PC-3 (cell line): ENCODE measurements at regions not wholly inside any gene's neighbourhood (a gene's known extent, or its start where the extent isn't known, plus 50 kb on each side); places are given as distances from the start of the nearest gene placed in this dataset.

Source experiments
- EZH2 ChIP-seq: fragments of 300-600 bp; sonication (generic); IDR thresholded peaks from one replicate; pipeline ENCODE4 v1.6.1; 2017; ENCODE audit warnings: antibody characterized with exemption, mild to moderate bottlenecking, low read length; ENCODE audit not compliant: unreplicated experiment
- EZH2phosphoT487 ChIP-seq: fragments of 300-600 bp; sonication (generic); IDR thresholded peaks from 2 replicates; pipeline ENCODE4 v1.6.1; 2018; ENCODE audit warnings: mild to moderate bottlenecking, antibody characterized with exemption, low read length, borderline replicate concordance
- TF ChIP-seq, protein P1 (sequence below): fragments of 300-600 bp; sonication (generic); conservative IDR thresholded peaks from 2 replicates; pipeline ENCODE4 v1.5.1; 2017; ENCODE audit warnings: antibody characterized with exemption, low read depth, mild to moderate bottlenecking, low read length

DNA sequence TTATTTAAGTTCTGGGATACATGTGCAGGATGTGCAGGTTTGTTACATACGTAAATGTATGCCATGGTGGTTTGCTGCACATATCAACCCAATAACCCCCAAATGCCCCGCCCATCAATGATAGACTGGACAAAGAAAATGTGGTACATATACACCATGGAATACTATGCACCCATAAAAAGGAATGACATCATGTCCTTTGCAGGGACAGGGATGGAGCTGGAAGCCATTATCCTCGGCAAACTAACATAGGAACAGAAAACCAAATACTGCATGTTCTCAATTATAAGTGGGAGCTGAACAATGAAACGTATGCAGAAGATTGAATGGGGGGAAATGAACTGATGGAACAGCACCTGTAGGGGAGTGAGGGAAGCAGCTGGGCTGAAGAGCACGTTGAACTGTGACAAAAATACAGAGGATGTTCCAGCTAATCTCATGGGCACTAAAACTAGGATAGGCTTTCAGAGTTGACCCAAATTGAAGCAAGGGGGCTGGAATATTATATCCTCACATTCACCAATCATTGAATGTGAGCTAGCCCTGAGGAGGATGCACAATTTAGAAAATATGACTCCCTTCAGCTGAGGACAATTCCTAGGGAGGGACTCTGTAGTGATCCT, 70.5 kb upstream of the OSMR start:
- TF ChIP-seq, protein P1, sequence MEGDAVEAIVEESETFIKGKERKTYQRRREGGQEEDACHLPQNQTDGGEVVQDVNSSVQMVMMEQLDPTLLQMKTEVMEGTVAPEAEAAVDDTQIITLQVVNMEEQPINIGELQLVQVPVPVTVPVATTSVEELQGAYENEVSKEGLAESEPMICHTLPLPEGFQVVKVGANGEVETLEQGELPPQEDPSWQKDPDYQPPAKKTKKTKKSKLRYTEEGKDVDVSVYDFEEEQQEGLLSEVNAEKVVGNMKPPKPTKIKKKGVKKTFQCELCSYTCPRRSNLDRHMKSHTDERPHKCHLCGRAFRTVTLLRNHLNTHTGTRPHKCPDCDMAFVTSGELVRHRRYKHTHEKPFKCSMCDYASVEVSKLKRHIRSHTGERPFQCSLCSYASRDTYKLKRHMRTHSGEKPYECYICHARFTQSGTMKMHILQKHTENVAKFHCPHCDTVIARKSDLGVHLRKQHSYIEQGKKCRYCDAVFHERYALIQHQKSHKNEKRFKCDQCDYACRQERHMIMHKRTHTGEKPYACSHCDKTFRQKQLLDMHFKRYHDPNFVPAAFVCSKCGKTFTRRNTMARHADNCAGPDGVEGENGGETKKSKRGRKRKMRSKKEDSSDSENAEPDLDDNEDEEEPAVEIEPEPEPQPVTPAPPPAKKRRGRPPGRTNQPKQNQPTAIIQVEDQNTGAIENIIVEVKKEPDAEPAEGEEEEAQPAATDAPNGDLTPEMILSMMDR, result no peak
- TF ChIP-seq EZH2phosphoT487, result no peak
- no peak for TF ChIP-seq EZH2
